Loucy (cell line): ENCODE measurements at regions not wholly inside any gene's neighbourhood (a gene's known extent, or its start where the extent isn't known, plus 50 kb on each side); places are given as distances from the start of the nearest gene placed in this dataset.

Experiments
- H2AFZ ChIP-seq: fragments of 200-600 bp; sonication (generic); 2 replicates; pipeline ENCODE4 v1.6.0; 2016; ENCODE audit warnings: antibody characterized with exemption, mild to moderate bottlenecking, low read length, moderate library complexity
- H3F3A ChIP-seq: fragments of 200-600 bp; 2 replicates; pipeline ENCODE4 v1.6.0; 2016; ENCODE audit warnings: antibody characterized with exemption, low read depth, mild to moderate bottlenecking
- H3K27me3 ChIP-seq: fragments of 200-600 bp; sonication (generic); 2 replicates; pipeline ENCODE4 v1.6.1; 2014; ENCODE audit warnings: low read length, mild to moderate bottlenecking; ENCODE audit not compliant: insufficient read depth, poor library complexity, severe bottlenecking
- H3K36me3 ChIP-seq: fragments of 200-600 bp; sonication (generic); 2 replicates; pipeline ENCODE4 v1.6.1; 2016; ENCODE audit warnings: low read length; ENCODE audit not compliant: insufficient read depth
- H3K4me1 ChIP-seq: fragments of 200-600 bp; sonication (generic); 2 replicates; pipeline ENCODE4 v1.5.1; 2014; ENCODE audit warnings: low read length, mild to moderate bottlenecking; ENCODE audit not compliant: insufficient read depth, poor library complexity, severe bottlenecking
- H3K4me2 ChIP-seq: fragments of 200-600 bp; sonication (generic); 2 replicates; pipeline ENCODE4 v1.6.0; 2014; ENCODE audit warnings: antibody characterized with exemption, low read length, low read depth, mild to moderate bottlenecking; ENCODE audit not compliant: poor library complexity, severe bottlenecking
- H3K4me3 ChIP-seq: fragments of 200-600 bp; sonication (generic); 2 replicates; pipeline ENCODE4 v1.5.1; 2014; ENCODE audit warnings: low read length, mild to moderate bottlenecking, mixed read lengths; ENCODE audit not compliant: poor library complexity, severe bottlenecking
- H3K79me2 ChIP-seq: fragments of 200-600 bp; sonication (generic); 2 replicates; pipeline ENCODE4 v1.6.1; 2014; ENCODE audit warnings: low read length; ENCODE audit not compliant: insufficient read depth
- H3K9ac ChIP-seq: fragments of 200-600 bp; sonication (generic); 2 replicates; pipeline ENCODE4 v1.6.0; 2014; ENCODE audit warnings: mild to moderate bottlenecking, low read depth, low read length, moderate library complexity; ENCODE audit not compliant: poor library complexity, severe bottlenecking
- H3K9me2 ChIP-seq: fragments of 200-600 bp; sonication (generic); replicated peaks from 2 replicates; pipeline ENCODE4 v1.6.1; 2016; ENCODE audit warnings: low read depth, low read length, mixed read lengths
- H3K9me3 ChIP-seq: fragments of 200-600 bp; sonication (generic); 2 replicates; pipeline ENCODE4 v1.6.1; 2014; ENCODE audit warnings: mild to moderate bottlenecking, antibody characterized with exemption, low read length, low read depth; ENCODE audit not compliant: insufficient read depth
- H4K20me1 ChIP-seq: fragments of 200-600 bp; sonication (generic); 2 replicates; pipeline ENCODE4 v1.6.0; 2014; ENCODE audit warnings: antibody characterized with exemption, low read length, mild to moderate bottlenecking; ENCODE audit not compliant: insufficient read depth, poor library complexity, severe bottlenecking
- CTCF ChIP-seq: fragments of 200-600 bp; sonication (generic); conservative IDR thresholded peaks from 2 replicates; pipeline ENCODE4 v1.5.1; 2014; ENCODE audit warnings: mild to moderate bottlenecking, antibody characterized with exemption, low read length
- EZH2phosphoT487 ChIP-seq: fragments of 200-600 bp; IDR thresholded peaks from 2 replicates; pipeline ENCODE4 v1.6.1; 2018; ENCODE audit warnings: antibody characterized with exemption, mild to moderate bottlenecking, moderate library complexity, borderline replicate concordance

DNA sequence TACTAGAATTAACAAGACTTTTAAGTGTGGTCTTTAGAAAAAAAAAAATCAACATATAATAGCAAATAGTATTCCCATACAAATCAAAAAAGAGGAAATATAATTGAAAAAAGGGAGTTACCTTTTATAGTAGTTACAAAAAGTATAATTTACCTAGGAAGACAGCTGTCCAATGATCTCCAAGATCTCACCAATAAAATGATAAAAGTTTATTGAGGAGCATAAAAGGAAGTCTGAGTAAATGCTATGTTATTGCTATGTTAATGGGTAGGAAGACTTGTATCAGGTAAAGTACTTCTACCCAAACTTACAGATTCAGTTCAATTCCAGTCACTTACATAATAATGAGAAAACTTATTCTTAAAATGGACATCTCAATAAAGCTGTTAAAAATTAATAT, 379.0 kb upstream of the TPM1 start:
- Histone ChIP-seq H3K9me3 (no peaks in the 10 kb centered on the region), H4K20me1 (no peaks in the 10 kb centered on the region), H3F3A (no peaks in the 10 kb centered on the region), H3K9me2 (no peaks in the 10 kb centered on the region), H3K9ac (no peak overlapping the region), H2AFZ (no peak overlapping the region), H3K36me3 (no peaks in the 10 kb centered on the region), H3K27me3 (no peaks in the 10 kb centered on the region), H3K4me2 (no peak overlapping the region), H3K79me2 (no peaks in the 10 kb centered on the region), H3K4me1 (no peaks in the 10 kb centered on the region), H3K4me3 (no peak overlapping the region)
- TF ChIP-seq EZH2phosphoT487 (no peak), CTCF (no peak)

GRCh38 chr15:62665449-62665848, 377.1 kb upstream of the TPM1 start:
- Histone ChIP-seq H3K9me2 (no peaks in the 10 kb centered on the region), H3K27me3 (no peaks in the 10 kb centered on the region), H3K9me3 (no peaks in the 10 kb centered on the region), H3K79me2 (no peaks in the 10 kb centered on the region), H3K36me3 (no peaks in the 10 kb centered on the region), H3K4me2 (no peak overlapping the region), H2AFZ (no peak overlapping the region), H3F3A (no peaks in the 10 kb centered on the region), H3K4me3 (no peak overlapping the region), H3K9ac (no peak overlapping the region), H3K4me1 (no peaks in the 10 kb centered on the region), H4K20me1 (no peaks in the 10 kb centered on the region)
- TF ChIP-seq CTCF (no peak), EZH2phosphoT487 (no peak)

- Histone ChIP-seq H3K27me3 (no peaks in the 10 kb centered on the region), H3K4me2 (no peak overlapping the region), H3K9me2 (no peaks in the 10 kb centered on the region), H3K4me3 (no peak overlapping the region), H3F3A (no peaks in the 10 kb centered on the region), H3K9ac (no peak overlapping the region), H3K9me3 (no peaks in the 10 kb centered on the region), H2AFZ (no peak overlapping the region), H4K20me1 (no peaks in the 10 kb centered on the region), H3K4me1 (no peaks in the 10 kb centered on the region), H3K36me3 (no peaks in the 10 kb centered on the region), H3K79me2 (no peaks in the 10 kb centered on the region)
- no peak for TF ChIP-seq EZH2phosphoT487
- no peak for TF ChIP-seq CTCF
Observed at GRCh38 chr15:62666046-62666445, 376.5 kb upstream of the TPM1 start.
